ENCODE measurements at regions not wholly inside any gene's neighbourhood (a gene's known extent, or its start where the extent isn't known, plus 50 kb on each side); places are given as distances from the start of the nearest gene placed in this dataset.

DNA sequence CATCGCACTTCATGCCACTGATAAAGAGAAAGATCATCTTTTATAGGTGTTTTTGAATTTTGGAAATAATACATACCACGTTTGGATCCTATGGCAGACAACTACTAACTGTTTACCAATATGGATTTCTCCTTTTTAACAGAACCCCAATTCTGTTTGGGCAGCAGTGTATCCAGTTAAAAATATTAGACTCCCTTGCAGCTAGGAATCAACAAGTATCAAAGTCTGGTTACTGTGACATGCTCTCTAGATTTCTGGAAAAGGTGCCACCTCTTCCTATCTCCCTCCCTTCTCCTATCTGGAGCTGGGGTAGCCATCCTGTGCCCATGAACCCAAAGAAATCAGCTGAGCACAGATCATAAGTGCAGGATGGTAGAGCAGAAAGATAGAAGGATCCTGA, 54.1 kb upstream of the DTNBP1 start:
- TF ChIP-seq, protein P1, sequence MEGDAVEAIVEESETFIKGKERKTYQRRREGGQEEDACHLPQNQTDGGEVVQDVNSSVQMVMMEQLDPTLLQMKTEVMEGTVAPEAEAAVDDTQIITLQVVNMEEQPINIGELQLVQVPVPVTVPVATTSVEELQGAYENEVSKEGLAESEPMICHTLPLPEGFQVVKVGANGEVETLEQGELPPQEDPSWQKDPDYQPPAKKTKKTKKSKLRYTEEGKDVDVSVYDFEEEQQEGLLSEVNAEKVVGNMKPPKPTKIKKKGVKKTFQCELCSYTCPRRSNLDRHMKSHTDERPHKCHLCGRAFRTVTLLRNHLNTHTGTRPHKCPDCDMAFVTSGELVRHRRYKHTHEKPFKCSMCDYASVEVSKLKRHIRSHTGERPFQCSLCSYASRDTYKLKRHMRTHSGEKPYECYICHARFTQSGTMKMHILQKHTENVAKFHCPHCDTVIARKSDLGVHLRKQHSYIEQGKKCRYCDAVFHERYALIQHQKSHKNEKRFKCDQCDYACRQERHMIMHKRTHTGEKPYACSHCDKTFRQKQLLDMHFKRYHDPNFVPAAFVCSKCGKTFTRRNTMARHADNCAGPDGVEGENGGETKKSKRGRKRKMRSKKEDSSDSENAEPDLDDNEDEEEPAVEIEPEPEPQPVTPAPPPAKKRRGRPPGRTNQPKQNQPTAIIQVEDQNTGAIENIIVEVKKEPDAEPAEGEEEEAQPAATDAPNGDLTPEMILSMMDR (conservative IDR thresholded peaks at IDR 0.05) = no peak
- no peak for TF ChIP-seq ZFX (IDR thresholded peaks at IDR 0.05)
